ENCODE measurements at regions not wholly inside any gene's neighbourhood (a gene's known extent, or its start where the extent isn't known, plus 50 kb on each side); places are given as distances from the start of the nearest gene placed in this dataset.

DNA sequence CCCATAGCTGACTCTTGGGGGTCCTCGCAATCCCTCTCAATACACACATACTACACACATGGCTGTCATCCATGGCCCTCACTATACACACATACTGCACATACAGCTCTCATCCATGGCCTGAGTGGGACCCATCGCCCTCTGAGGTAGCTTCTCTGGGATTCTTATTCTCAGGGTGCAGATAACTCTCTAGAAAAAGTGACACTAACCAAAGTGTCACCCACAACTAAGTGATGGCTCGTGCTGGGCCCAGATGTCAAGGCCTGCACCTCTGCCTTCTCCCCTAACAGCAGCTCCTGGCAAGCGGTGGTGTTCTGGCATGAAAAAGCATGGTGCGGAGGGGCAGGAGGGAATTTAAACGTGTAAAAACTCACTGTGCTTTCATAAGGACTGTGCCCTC is 62.7 kb upstream of the ZPBP start:
- Mint-ChIP-seq H3K36me3 (no peaks in the 10 kb centered on the region), H3K27me3 (ENCODE audit: low read depth) (no peaks in the 10 kb centered on the region), H3K4me3 (no peak overlapping the region), H3K9me3 (no peaks in the 10 kb centered on the region), H3K27ac (no peak overlapping the region), H3K4me1 (no peaks in the 10 kb centered on the region)
- TF ChIP-seq NFATC4 (CRISPR knock-in tag; IDR thresholded peaks at IDR 0.05) = no peak
- no peak for TF ChIP-seq ELF4 (CRISPR knock-in tag; IDR thresholded peaks at IDR 0.05; ENCODE audit: low read depth)
- TF ChIP-seq NFE2L1 (CRISPR knock-in tag; IDR thresholded peaks at IDR 0.05) = no peak
- no peak for TF ChIP-seq CREB1 (CRISPR knock-in tag; IDR thresholded peaks at IDR 0.05)
- no peak for TF ChIP-seq FOXK1 (CRISPR knock-in tag; IDR thresholded peaks at IDR 0.05)
- no peak for TF ChIP-seq CBFB (CRISPR knock-in tag; IDR thresholded peaks at IDR 0.05; ENCODE audit: low read depth)
- no peak for TF ChIP-seq MXD4 (CRISPR knock-in tag; IDR thresholded peaks at IDR 0.05; ENCODE audit: borderline replicate concordance)
- TF ChIP-seq, protein P1, sequence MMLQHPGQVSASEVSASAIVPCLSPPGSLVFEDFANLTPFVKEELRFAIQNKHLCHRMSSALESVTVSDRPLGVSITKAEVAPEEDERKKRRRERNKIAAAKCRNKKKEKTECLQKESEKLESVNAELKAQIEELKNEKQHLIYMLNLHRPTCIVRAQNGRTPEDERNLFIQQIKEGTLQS (CRISPR knock-in tag; conservative IDR thresholded peaks at IDR 0.05) = no peak
- no peak for TF ChIP-seq TEAD1 (CRISPR knock-in tag; IDR thresholded peaks at IDR 0.05)
- TF ChIP-seq GTF2I (CRISPR knock-in tag; conservative IDR thresholded peaks at IDR 0.05) = no peak
- no peak for TF ChIP-seq TCF7 (CRISPR knock-in tag; IDR thresholded peaks at IDR 0.05; ENCODE audit: low read depth)
- TF ChIP-seq JUN (CRISPR knock-in tag; IDR thresholded peaks at IDR 0.05) = no peak
- no peak for TF ChIP-seq GABPB1 (CRISPR knock-in tag; IDR thresholded peaks at IDR 0.05)
- TF ChIP-seq, protein P2, sequence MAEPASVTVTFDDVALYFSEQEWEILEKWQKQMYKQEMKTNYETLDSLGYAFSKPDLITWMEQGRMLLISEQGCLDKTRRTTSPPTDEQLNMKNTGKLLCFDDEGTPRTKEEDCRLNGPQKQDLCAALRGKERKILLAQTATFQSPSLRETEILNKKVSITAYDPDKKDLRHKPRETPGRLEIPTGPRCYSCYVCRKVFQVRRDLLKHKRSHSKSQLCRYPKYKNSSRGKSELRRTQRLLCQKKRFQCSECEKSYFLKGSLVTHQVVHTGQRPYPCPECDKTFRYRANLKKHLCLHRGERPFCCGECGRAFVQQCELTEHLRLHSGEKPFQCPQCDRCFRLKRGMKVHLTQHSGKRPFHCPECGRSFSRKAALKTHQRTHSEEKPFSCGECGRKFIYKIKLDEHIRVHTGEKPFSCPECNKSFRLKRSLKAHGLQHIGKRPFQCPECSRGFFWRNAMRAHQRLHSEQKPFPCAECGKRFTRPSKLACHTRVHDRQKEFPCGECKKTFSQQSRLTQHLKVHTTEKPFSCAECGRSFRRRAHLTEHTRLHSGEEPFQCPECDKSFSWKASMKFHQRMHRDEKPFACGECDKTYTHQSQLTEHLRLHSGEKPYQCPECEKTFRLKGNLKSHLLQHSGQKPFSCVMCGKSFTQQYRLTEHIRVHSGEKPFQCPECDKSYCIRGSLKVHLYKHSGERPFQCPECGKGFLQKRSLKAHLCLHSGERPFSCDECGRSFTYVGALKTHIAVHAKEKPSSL (CRISPR knock-in tag; conservative IDR thresholded peaks at IDR 0.05) = no peak
- no peak for TF ChIP-seq NFYB (CRISPR knock-in tag; conservative IDR thresholded peaks at IDR 0.05; ENCODE audit: low read depth)
- no peak for TF ChIP-seq IRF2 (CRISPR knock-in tag; IDR thresholded peaks at IDR 0.05; ENCODE audit: borderline replicate concordance, low read depth)
- TF ChIP-seq, protein P3, sequence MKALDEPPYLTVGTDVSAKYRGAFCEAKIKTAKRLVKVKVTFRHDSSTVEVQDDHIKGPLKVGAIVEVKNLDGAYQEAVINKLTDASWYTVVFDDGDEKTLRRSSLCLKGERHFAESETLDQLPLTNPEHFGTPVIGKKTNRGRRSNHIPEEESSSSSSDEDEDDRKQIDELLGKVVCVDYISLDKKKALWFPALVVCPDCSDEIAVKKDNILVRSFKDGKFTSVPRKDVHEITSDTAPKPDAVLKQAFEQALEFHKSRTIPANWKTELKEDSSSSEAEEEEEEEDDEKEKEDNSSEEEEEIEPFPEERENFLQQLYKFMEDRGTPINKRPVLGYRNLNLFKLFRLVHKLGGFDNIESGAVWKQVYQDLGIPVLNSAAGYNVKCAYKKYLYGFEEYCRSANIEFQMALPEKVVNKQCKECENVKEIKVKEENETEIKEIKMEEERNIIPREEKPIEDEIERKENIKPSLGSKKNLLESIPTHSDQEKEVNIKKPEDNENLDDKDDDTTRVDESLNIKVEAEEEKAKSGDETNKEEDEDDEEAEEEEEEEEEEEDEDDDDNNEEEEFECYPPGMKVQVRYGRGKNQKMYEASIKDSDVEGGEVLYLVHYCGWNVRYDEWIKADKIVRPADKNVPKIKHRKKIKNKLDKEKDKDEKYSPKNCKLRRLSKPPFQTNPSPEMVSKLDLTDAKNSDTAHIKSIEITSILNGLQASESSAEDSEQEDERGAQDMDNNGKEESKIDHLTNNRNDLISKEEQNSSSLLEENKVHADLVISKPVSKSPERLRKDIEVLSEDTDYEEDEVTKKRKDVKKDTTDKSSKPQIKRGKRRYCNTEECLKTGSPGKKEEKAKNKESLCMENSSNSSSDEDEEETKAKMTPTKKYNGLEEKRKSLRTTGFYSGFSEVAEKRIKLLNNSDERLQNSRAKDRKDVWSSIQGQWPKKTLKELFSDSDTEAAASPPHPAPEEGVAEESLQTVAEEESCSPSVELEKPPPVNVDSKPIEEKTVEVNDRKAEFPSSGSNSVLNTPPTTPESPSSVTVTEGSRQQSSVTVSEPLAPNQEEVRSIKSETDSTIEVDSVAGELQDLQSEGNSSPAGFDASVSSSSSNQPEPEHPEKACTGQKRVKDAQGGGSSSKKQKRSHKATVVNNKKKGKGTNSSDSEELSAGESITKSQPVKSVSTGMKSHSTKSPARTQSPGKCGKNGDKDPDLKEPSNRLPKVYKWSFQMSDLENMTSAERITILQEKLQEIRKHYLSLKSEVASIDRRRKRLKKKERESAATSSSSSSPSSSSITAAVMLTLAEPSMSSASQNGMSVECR (CRISPR knock-in tag; IDR thresholded peaks at IDR 0.05; ENCODE audit: borderline replicate concordance) = no peak
- TF ChIP-seq, protein P4, sequence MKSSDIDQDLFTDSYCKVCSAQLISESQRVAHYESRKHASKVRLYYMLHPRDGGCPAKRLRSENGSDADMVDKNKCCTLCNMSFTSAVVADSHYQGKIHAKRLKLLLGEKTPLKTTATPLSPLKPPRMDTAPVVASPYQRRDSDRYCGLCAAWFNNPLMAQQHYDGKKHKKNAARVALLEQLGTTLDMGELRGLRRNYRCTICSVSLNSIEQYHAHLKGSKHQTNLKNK (CRISPR knock-in tag; IDR thresholded peaks at IDR 0.05) = no peak
- TF ChIP-seq, protein P5, sequence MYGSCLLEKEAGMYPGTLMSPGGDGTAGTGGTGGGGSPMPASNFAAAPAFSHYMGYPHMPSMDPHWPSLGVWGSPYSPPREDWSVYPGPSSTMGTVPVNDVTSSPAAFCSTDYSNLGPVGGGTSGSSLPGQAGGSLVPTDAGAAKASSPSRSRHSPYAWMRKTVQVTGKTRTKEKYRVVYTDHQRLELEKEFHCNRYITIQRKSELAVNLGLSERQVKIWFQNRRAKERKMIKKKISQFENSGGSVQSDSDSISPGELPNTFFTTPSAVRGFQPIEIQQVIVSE (CRISPR knock-in tag; IDR thresholded peaks at IDR 0.05; ENCODE audit: borderline replicate concordance) = no peak
- POLR2A ChIA-PET = no interaction called here
- CTCF ChIA-PET = interaction anchor here (1.2 to 1.4 kb wide), 2 partner anchors 50 to 63 kb away, joined by 4 to 6 read pairs; partner anchors contain the start of gene ZPBP
- no peak for ATAC-seq
- DNase-seq (ENCODE audit: low spot score) = no peak

DNA sequence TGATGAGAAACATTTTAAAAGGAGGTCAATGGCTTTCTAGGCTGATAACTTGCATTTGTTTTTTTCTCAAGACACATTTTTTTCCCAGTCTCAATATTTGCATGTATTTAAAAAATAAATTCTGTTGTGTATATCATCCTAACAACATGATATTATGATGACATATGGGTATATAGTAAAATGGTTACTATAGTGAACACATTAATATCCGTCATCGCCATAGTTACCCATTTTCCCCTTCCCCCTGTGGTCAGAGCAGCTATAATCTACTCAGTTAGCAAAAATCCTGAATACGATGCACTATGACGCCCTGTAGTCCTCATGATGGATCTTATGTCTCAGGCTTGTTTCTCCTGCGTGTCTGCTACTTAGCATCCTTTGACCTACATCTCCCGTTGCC is 60.9 kb upstream of the ZPBP start:
- Mint-ChIP-seq H3K27me3 (ENCODE audit: low read depth) (no peaks in the 10 kb centered on the region), H3K27ac (no peak overlapping the region), H3K9me3 (no peaks in the 10 kb centered on the region), H3K36me3 (no peaks in the 10 kb centered on the region), H3K4me3 (no peak overlapping the region), H3K4me1 (no peaks in the 10 kb centered on the region)
- ChIA-PET CTCF (no interaction called here), POLR2A (no interaction called here)
- DNase-seq (ENCODE audit: low spot score) = no peak
- no peak for ATAC-seq
- no peak for TF ChIP-seq RELA (CRISPR knock-in tag; IDR thresholded peaks at IDR 0.05; ENCODE audit: borderline replicate concordance)
- no peak for TF ChIP-seq NR2C2 (CRISPR knock-in tag; IDR thresholded peaks at IDR 0.05)
- TF ChIP-seq, protein P6, sequence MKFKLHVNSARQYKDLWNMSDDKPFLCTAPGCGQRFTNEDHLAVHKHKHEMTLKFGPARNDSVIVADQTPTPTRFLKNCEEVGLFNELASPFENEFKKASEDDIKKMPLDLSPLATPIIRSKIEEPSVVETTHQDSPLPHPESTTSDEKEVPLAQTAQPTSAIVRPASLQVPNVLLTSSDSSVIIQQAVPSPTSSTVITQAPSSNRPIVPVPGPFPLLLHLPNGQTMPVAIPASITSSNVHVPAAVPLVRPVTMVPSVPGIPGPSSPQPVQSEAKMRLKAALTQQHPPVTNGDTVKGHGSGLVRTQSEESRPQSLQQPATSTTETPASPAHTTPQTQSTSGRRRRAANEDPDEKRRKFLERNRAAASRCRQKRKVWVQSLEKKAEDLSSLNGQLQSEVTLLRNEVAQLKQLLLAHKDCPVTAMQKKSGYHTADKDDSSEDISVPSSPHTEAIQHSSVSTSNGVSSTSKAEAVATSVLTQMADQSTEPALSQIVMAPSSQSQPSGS (CRISPR knock-in tag; IDR thresholded peaks at IDR 0.05; ENCODE audit: borderline replicate concordance, low read depth) = no peak
- TF ChIP-seq NR3C1 (CRISPR knock-in tag; conservative IDR thresholded peaks at IDR 0.05; ENCODE audit: low read depth) = no peak
- TF ChIP-seq, protein P7, sequence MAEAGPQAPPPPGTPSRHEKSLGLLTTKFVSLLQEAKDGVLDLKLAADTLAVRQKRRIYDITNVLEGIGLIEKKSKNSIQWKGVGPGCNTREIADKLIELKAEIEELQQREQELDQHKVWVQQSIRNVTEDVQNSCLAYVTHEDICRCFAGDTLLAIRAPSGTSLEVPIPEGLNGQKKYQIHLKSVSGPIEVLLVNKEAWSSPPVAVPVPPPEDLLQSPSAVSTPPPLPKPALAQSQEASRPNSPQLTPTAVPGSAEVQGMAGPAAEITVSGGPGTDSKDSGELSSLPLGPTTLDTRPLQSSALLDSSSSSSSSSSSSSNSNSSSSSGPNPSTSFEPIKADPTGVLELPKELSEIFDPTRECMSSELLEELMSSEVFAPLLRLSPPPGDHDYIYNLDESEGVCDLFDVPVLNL (CRISPR knock-in tag; IDR thresholded peaks at IDR 0.05; ENCODE audit: borderline replicate concordance, low read depth) = no peak
- TF ChIP-seq, protein P8, sequence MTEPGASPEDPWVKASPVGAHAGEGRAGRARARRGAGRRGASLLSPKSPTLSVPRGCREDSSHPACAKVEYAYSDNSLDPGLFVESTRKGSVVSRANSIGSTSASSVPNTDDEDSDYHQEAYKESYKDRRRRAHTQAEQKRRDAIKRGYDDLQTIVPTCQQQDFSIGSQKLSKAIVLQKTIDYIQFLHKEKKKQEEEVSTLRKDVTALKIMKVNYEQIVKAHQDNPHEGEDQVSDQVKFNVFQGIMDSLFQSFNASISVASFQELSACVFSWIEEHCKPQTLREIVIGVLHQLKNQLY (CRISPR knock-in tag; IDR thresholded peaks at IDR 0.05) = no peak
- TF ChIP-seq RORB (CRISPR knock-in tag; IDR thresholded peaks at IDR 0.05) = no peak
- no peak for TF ChIP-seq ZNF219 (CRISPR knock-in tag; IDR thresholded peaks at IDR 0.05; ENCODE audit: borderline replicate concordance)
